Mucosa of gallbladder (tissue), 1 donor: ENCODE measurements at regions not wholly inside any gene's neighbourhood (a gene's known extent, or its start where the extent isn't known, plus 50 kb on each side); places are given as distances from the start of the nearest gene placed in this dataset.
"Not testable (repeated sequence)": the region's sequence is repeated elsewhere in the genome, so short reads cannot be mapped to it uniquely, and the experiment has no call there.

ENCODE experiments used
- DNase-seq: peaks from one replicate; pipeline ENCODE4 v3.0.0-alpha.2; 2020; ENCODE audit warnings: low spot score
- donor health status: DM: no; HTN: no; CAD: no.

DNA sequence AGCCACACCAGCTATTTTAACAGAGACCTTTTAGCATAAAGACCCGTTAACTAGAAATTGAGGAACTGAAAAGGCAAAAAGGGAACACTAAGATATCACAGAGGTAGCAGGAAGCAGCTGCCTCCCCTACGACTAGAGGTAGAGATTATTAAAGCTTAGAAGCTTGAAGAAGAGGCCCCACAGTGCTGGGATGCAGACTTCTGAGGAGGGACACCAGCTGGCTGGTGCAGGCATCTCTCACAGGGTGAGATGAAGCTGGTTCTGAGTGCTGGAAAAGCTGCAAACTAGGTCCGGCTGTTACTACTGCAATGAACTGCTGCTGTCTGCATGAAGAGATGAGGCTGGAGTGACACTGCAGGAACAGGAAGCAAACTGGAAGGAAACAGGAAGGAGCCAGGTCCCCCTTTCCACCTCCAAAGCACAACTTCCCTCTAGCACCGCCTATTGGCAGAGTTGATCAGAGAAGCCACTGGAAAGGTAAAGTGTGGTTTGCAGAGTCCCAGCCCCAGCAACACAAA lies 61.2 kb upstream of the MRPS9 start:
- no peak for DNase-seq

DNA sequence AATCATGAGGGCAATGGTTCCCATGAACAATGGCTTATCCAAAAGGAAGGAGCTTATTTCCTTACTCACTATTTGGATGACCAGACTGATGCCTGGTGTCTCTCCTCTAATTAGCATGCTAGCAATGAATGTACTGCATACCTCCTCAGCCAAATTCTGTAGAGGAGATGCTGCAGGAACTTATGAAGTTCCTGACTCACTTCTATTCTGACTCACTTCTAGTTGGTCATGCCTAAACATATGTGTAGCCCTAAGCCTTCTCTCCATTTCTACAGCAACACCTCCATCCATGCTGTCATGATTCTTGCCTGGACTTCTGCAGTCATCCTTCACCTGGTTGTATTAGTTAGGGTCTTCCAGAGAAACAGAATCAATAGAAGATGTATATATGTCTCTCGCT lies 59.9 kb upstream of the MRPS9 start:
- no peak for DNase-seq

DNA sequence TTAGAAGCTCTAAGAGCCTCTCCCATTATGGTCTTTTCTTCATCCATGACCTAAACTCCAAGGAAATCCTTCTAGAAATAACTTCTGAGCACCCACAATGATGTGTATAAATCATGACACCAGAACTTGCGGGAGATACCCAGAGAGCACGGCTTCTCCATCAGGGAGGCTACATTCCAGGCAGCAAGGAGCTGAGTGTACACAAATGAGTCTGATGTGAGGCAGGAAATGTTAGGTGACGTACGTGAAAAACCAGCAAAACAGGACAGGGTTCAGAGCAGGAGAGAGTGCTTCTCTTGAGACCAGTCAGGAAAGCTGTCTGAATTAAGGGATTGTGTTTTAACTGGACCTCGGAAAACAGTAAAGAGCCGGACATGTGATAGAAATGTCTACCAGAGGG lies 58.1 kb upstream of the MRPS9 start:
- not testable (repeated sequence) for DNase-seq

DNA sequence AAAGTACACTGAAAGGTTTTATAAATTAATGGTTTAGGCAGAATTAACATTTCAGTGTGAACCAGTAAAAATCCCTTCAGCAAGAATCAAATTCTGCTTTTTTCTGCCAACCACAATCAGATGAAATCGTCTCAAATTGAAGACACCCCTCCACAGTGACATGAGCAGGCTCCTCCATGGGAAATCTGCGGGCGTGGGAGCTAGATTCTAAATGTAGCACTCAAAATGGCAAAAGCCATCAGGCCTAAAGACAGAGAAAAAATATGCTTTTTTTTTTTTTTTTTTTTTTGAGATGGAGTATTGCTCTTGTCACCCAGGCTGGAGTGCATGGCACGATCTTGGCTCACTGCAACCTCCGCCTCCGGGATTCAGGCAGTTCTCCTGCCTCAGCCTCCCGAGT lies 55.8 kb upstream of the MRPS9 start:
- no peak for DNase-seq
